Activated CD4-positive, alpha-beta T cell treated with anti-CD3 and anti-CD28 coated beads for 1 hour (primary cell): ENCODE measurements at regions not wholly inside any gene's neighbourhood (a gene's known extent, or its start where the extent isn't known, plus 50 kb on each side); places are given as distances from the start of the nearest gene placed in this dataset.
"Not testable (repeated sequence)": the region's sequence is repeated elsewhere in the genome, so short reads cannot be mapped to it uniquely, and the experiment has no call there.

Experiments used
- DNase-seq: peaks from one replicate; pipeline ENCODE4 v3.0.0-alpha.2; 2020

DNA sequence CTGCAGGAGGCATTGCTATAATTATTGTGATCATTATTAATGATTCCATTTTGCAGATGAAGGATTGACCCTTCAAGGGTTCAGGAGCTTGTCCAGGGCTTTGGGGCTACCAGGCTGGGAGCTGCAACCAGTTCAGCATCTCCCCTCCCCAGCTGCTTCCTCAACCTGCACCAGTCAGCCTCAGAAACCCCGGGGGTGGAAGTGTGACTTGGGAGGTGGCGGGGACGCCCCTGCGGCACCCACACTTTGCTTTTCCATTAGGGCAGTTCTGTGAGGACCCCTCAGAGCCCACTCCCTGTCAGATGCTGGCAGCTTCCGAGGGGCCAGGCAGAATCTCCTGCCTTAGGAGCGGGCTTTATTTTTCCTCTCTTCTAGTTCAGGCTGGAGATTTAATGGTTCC lies 85.6 kb downstream of the OLFM1 start:
- DNase-seq: no peak

DNA sequence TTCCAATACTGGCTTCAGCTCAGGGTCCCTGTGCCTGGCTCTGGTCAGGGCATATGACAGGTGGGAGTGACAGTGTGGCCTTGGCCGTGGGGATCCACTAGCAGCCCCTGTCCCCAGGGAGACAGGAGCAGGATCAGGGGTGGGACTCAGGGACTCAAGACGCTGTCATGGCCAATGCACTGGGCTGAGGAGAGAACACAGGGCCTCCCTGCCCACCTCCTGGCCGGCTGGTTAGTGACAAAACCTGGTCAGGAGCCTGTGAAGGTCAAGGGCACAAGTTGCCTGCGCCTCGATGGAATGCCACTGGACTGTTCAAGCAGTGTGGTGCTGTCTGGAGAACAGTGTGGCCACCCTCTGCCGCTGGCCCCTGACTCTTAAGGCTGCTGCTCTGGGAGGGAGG lies 86.8 kb downstream of the OLFM1 start:
- no peak for DNase-seq

DNA sequence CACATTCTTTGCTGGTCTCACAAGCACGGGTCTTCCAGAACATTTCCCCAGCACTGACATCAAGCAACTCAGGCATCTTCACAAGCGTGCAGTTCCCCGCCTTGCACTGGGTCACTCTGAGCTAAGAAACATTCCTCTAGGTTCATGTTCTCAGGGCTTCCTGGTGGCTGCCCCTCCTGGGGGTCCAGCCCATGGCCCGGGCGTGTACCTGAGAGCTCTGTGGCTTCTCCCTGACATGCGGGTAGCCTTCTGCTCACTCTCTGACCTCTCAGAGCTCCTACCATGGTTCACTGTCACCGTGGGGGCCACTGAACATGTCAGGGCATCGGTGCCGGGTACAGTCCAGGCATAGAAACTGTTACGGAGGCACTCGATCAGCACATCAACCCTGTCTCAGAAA lies 87.5 kb downstream of the OLFM1 start:
- no peak for DNase-seq

DNA sequence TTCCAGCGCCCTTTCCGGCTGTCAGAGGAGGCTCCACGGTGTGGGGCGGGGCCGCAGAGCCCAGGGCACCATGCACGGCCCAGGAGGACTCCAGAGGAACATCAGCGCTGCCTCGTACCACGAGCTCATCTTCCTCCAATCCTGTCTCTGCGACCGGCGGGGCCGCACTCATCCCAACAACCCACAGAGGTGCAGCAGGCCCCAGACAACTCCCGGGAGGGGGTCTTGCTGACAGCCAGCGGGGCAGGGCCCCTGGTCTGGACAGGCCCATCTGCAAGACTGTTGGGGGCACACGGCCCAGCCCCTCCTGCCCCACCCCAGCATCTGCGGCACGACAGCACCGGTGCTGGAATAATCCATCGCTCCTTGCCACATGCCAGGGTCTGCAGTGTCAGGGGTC lies 88.8 kb downstream of the OLFM1 start:
- no peak for DNase-seq

DNA sequence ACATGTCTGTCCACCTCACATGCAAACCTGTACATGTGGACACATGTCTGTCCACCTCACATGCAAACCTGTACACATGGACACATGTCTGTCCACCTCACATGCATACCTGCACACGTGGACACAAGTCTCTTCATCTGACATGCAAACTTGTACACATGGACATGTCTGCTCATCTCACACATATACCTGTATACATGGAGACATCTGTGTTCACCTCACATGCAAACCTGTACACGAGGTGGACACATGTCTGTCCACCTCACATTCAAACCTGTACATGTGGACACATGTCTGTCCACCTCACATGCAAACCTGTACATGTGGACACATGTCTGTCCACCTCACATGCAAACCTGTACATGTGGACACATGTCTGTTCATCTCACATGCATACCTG lies 90.1 kb downstream of the OLFM1 start:
- not testable (repeated sequence) for DNase-seq

DNA sequence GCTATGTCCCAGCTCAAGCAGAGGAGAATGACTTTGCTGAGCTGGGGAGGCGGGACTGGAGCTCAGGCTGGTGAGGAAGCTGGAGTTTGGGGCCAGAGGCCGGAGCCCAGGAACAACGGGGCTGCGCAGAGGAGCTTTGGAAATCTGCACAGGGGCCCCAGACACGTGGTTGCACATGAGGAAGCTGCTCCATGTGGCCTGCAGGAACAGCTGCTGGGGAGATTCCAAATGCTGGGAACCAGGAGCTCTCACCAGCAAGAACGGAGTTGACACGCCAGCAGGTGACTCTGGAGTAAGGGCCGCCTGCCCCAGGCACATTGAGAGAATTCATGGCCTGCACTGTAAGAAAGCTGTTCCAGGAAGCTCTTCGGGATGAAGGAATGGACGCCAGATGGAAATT lies 91.0 kb downstream of the OLFM1 start:
- DNase-seq: no peak

DNA sequence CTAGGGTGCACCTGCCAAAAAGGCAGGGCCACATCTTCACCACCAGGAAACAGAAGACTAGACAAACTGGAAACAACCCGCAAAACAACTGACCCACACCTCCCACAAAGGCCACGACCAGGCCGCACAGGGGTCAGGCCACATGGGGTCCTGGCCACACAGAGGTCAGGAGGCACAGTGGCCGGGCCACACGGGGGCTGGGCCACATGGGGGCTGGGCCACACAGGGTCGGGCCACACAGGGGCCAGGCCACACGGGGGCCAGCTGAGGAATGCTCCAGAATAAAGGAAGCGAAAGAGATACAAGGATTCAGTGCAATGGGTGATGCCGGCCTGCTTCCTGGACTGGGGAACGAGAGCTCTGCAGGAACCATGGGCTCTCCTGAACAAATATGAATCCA lies 91.6 kb downstream of the OLFM1 start:
- DNase-seq: no peak

DNA sequence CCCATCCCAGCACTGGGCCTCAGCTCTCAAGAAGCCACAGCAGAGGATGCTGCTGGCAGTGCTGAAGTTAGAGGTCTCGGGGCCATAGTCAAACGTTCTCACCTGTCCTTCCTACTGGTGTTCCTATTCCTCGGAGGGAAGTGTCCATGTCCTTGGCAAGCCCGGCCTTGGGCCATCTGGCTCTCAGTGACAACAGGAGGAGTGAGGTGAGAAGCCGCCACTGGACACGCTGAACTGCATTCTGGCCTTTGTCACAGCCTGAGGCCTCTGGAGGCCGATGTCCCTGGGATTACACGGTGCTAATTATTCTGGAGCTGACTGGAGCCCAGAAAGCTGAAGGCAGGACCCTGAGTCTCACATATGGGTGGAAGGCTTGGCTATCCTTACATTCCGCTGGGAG lies 92.5 kb downstream of the OLFM1 start:
- DNase-seq: no peak

DNA sequence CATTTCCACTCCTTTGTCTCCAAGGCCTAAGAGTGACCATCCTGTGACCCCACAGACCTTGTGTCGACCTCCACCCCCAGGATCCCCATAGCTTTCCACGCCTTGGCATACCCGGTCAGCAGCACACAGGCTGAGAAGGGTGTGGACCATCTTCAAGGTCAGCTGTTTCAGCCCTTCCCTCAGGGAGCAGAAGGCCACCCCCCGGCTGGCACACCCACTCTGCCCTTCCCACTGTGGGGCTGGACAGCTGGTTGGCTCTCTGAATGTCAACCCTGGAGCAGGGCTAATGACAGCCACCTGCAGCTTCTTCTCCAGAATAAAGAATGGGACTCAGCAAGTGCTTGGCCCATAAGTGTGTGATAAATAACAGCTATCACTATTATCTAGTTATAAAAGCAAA lies 93.1 kb downstream of the OLFM1 start:
- no peak for DNase-seq

DNA sequence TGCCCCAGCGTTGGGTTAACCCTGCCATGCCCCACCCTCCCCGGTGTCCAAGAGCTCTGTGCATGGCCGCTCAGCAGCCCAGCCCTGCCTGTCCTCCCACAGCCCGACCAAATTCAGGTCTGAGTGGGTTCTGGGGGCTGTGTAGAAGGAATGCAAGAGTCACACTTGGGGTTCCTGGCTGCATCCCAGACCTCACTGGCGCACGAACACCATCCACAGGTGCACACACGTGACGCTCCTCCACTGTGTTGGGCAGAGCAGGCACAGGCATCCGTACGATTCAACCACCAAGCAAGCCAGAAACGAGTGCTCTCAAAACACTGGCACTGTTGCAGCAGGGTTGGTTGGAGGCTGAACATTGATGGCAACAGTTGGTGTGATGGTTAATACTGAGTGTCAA lies 93.9 kb downstream of the OLFM1 start:
- no peak for DNase-seq

DNA sequence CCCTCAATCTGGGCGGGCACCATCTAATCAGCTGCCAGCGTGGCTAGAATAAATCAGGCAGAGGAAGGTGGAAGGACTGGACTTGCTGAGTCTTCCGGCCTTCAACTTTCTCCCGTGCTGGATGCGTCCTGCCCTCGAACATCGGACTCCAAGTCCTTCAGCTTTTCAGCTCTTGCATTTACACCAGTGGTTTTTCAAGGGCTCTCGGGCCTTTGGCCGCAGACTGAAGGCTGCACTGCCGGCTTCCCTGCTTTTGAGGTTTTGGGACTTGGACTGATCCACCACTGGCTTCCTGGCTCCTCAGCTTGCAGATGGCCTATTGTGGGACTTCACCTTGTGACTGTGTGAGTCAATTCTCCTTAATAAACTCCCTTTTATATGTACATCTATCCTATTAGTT lies 94.4 kb downstream of the OLFM1 start:
- not testable (repeated sequence) for DNase-seq

DNA sequence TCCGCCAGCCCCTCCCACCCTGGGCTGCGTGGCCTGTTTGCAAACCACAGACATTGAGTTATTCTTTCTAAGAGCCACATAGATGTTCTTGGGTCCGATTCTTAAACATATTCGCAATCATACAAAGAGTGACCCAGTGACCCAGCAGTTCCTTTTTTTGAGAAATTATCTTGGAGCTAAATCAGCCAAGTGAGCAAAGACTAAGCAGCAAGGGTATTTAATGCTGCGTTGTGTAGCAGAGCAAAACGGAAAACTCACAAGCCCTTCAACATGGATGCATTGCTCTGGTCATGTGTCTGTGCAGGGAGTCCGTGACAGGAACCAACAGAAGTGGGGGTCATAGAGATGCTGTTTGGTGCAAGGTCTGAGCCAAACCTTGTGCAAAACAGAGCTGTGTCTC lies 95.6 kb downstream of the OLFM1 start:
- DNase-seq: no peak

DNA sequence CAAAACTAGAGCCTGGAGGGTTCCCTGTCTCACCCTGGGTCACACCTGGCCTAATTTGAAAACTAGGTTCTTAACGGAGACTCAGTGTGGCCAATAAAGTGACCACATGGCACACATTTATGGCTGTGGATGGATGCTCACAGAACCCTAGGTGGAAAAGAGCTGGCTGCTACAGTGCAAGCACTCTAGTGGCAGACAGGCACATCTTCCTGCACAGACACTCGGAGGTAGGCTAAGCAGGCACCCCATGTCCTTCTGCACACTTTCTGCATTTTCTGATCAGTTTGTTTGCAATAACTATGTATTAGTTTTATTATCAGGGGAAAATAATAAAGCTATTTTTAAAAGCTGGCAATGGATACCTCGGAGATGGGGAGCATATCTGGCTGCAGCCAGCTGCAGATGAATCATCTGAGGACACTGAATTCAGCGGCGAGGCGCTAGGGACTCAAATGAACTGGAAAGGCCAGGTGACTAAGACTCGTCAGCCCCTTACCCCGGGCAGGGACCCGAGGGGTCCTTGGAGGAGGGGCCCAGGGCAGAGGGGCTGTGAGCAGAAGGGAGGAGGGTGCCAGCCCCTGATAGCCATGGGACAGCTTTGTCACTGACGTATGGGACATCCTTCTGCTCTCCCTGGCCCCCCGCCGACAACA lies 96.2 kb downstream of the OLFM1 start:
- DNase-seq: no peak

DNA sequence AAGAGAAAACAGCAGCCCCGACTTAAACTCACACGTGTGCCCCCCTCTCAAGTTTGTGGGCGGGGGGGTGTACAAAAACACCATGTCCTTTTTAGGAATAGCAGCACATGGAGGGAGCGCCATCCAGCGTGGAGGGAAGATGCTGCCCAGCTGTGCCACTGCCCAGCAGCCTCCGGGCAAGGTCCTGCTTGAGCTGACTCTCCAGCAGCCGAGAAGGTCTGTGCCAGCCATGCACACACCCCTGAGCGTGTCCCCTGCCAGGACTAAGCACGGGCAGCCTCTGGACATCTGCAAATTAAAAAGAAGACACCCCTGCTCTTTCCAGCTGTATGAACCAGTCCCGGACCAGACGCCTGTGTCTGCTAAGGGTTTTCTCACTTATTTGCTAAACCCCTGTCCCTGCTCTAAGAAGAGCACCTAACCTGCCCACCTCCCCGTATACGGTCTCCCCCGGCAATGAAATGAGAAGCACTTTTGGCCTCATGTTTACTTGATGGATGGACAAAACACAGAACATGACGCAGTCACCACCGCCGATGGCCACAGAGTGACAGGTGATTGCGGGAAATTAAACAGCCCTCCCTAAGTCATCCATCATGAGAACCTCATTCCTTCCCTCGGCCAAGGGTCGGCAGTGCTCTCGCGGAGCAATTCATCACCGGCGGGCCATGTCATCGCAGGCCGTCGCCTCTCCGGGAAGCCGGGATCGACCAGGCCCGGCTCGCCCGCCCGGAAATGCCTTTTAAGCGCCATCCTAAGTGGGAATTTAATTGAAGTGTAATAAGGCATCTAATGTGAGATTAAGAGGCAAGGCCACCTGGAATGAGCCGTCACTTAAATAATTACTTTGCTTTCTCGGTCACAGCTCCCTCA lies 96.9 kb downstream of the OLFM1 start:
- no peak for DNase-seq

DNA sequence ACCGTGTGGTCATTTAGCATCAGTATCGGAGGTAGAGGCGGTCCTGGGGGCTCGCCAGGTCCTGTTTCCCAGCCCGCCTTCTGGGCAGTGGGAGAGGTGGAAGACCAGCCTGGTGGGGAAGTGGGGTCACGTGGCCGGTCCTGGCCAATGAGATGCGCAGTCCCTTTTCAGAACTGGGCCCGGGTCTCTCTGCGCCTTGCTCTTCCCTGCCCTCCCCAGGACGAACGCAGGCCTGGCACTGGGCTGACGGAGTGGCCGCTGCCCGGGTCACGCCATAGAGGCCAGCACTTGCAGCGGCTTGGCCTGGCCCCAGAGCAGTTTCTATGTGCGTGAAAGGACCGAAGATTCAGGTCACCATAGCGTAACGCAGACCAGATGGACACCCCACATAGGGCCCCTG lies 97.6 kb downstream of the OLFM1 start:
- no peak for DNase-seq

DNA sequence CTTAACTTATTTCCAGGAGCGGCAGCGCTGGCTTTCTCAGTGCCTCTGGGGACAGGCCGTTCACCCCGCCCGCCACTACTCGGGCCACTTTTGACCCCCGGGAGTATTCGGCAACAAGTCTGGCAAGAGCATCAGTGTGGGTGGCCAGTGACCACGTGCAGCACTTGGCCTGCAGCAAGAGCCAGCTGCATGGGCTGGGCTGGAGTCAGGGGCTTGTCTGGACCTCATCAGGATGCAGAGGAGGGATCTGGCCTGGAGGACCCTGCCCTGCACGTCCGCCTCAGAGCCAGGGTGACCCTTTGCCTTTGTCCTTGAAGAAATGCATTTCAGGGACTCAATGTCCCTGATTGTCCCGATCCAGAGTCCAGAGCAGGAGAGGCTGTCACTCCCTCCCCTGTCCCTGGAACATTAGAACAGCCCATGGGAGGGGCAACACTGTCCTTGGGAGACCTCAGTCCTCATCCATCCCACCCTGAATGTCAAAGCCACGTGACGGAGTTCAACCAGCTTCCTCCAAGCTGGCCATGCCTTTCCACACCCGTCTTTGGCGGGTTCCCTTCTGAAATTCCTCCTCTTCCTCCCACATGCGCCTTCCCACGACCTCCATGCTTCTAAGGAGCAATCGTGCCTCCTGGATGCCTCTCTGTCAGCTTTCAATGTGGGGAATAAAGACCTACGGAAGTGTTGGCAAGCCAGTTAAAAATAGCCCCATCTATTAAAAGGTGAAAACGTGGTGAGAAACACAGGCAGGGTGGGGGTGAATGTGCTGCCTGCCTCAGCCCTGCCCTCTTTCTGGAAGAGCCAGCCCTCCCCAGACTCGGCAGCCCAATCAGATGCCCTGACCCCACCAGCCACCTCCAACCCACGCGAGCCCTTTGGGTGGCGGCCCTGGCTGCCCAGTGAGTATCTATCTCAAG lies 99.0 kb downstream of the OLFM1 start:
- DNase-seq: no peak

DNA sequence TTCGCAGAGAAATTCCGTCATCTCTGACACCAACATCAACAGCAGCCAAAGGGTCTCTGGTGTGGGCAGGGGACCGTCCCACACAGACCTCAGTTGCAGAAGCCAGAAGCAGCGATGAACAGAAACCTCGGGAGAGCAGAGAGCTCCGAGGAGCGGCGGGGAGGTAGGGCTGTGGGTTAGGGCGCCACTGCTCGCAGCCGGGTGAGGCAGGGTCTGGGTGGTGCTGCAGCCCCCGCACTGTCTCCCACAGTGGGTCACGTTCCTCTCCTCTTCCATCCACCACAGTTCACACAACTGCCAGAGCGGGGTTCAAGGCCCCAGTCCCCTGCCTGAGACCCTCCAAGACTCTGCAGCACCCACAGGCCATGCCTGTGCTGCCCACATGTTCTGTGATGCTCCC lies 99.9 kb downstream of the OLFM1 start:
- DNase-seq: no peak

DNA sequence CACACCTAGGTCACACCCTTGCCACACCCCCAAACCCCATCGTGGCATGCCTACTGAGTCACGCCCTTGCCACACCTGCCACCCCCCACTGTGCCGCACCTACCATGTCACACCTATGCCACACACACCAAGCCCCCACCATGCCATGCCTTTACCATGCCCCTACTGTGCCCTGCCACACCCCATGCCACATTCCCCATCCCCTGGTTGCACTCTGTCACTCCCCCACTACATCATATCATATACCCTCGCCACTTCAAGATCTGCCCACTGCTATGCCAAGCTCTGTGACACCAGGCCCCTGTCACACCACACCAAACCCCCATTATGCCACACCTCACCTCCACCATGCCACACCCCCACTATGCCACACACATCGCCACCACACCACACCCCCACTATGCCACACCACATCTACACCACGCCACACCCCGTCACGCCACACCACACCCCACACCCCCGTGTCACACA lies 101.2 kb downstream of the OLFM1 start:
- DNase-seq: no peak

DNA sequence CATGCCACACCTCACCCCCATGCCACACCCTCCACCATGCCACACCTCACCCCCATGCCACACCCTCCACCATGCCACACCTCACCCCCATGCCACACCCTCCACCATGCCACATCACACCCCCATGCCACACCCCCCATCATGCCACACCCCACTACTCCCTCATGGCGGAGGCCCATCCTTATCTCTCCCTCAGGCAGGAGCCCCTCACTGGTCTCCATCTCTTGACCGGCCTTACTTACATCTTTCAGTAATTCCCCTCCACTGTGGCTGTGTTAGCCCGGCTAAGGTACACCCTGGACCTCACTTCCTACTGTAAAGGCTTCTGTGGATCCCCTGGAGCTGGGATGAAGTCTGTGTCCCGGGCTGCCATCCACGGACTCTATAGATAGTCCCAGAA lies 102.0 kb downstream of the OLFM1 start:
- no peak for DNase-seq

DNA sequence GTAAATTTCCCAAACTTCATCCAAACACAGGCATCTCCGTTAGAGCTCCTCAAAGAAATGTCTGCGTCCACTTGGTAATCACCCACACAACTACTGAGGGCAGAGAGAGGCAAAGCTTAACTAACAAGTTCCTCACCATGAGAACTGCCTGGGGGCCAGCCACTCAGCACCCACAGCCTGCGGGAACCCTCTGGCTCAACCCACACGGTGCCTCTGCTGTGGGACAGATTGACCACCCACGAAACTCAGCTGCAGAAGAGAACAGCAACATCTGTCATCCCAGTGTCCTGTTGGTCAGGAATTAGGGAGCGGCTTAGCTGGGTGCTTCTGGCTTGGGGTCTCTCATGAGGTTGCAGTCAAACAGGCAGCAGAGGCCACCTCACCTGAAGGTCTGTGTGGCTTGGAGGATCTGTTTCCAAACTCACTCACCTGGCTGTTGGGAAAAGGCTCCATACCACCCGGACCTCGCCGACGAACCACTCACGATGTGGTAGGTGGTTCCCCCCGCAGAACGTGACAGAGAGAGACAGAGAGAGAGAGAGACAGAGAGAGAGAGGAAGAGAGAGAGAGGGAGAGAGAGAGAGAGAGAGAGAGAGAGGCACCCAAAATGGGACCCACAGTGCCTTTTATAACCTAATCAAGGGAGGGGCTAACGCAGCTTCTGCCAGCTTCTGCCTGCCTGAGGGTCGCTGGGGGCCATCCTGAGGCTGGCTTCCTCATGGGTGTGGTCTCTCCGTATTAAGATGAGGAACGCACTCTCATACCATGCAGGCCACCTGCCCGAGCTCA lies 103.5 kb downstream of the OLFM1 start:
- DNase-seq: no peak

DNA sequence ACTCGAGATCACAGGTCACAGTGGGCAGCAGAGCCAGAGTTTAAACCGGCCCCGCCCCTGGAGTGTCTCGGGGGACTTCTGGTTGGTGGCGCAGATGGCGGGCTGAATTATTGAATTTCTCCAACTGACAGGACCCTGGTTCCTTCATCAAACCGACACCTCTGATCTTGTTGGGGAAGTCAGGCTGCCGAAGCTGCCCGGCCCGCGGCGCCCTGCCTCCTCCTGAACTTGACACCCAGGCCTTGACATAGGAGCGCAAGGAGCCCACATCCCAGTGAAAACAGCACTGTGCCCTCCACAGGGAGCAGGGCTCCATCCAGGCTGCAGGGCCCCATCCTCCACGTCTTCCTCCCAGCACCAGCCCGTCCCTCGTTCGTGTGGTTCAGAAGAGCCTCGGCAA lies 105.2 kb downstream of the OLFM1 start:
- no peak for DNase-seq

DNA sequence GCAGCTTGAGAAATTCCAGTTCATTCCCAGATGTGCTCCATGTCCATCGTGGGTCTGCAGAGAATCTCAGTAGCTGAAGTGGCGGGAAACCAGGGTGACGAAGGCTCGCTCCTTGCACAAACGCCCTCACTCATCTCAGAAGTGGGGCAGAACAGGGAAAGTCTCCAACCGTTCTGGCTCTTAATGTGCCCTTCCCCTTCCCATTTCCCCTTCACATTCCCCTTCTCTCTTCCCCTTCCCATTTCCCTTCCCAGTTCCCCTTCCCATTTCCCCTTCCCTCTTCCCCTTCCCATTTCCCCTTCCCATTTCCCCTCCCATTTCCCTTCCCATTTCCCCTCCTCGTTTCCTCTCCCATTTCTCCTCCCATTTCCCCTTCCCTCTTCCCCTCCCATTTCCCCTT lies 108.5 kb downstream of the OLFM1 start:
- DNase-seq: not testable (repeated sequence)

DNA sequence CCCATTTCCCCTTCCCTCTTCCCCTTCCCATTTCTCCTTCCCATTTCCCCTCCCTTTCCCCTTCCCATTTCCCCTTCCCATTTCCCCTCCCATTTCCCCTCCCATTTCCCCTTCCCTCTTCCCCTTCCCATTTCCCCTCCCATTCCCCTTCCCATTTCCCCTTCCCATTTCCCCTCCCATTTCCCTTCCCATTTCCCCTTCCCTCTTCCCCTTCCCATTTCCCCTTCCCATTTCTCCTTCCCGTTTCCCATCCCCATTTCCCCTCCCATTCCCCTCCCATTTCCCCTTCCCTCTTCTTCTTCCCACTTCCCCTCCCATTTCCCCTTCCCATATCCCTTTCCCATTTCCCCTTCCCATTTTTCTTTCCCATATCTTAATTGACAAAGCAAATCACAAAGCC lies 109.0 kb downstream of the OLFM1 start:
- no peak for DNase-seq
